ENCODE measurements at regions not wholly inside any gene's neighbourhood (a gene's known extent, or its start where the extent isn't known, plus 50 kb on each side); places are given as distances from the start of the nearest gene placed in this dataset.

- TF ChIP-seq YY1 (IDR thresholded peaks at IDR 0.05; ENCODE audit: insufficient read depth, insufficient read length) = no peak
- no peak for TF ChIP-seq ZNF274 (IDR thresholded peaks at IDR 0.05; ENCODE audit: low read depth, low read length)
- TF ChIP-seq SUZ12 (IDR thresholded peaks at IDR 0.05; ENCODE audit: extremely low read depth, insufficient read depth, insufficient read length) = no peak
Measured at GRCh38 chr1:157418659-157419058, 133.7 kb downstream of the FCRL5 start.
